ENCODE measurements at regions not wholly inside any gene's neighbourhood (a gene's known extent, or its start where the extent isn't known, plus 50 kb on each side); places are given as distances from the start of the nearest gene placed in this dataset.

DNA sequence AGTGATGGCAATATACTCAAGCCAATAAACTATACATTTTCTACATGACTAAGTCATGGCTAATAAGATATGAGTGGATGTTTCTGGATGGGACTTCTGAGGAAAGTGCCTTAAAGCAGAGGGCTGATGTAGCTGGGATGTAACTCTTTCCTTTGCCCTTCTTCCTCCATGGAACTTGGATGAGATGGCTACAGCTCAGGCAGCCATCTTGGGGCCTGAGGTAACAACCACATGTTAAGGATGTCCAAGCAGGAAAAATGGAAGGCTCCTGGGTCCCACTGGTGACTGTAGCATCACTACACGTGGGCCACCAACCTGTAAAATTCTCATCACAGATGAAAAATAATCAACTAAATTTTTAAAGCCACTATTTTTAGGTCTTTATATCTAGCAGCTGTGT lies 54.4 kb upstream of the GRIP1 start:
- H3K4me1 ChIP-seq = no peaks in the 10 kb centered on the region
- DNase-seq (no peak), ATAC-seq (no peak), FAIRE-seq (no peak)
- no peaks in the 10 kb centered on the region for H3K36me3 ChIP-seq
- intact Hi-C loops (cut with DNase I) = no loop called here
- 59 to 76% methylated on average over 1 of the region's 1 CpG for WGBS, 2 donors
- TF ChIP-seq, protein P1, sequence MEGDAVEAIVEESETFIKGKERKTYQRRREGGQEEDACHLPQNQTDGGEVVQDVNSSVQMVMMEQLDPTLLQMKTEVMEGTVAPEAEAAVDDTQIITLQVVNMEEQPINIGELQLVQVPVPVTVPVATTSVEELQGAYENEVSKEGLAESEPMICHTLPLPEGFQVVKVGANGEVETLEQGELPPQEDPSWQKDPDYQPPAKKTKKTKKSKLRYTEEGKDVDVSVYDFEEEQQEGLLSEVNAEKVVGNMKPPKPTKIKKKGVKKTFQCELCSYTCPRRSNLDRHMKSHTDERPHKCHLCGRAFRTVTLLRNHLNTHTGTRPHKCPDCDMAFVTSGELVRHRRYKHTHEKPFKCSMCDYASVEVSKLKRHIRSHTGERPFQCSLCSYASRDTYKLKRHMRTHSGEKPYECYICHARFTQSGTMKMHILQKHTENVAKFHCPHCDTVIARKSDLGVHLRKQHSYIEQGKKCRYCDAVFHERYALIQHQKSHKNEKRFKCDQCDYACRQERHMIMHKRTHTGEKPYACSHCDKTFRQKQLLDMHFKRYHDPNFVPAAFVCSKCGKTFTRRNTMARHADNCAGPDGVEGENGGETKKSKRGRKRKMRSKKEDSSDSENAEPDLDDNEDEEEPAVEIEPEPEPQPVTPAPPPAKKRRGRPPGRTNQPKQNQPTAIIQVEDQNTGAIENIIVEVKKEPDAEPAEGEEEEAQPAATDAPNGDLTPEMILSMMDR (IDR thresholded peaks at IDR 0.05) = no peak
- H3K4me3 ChIP-seq = no peak overlapping the region
- no peaks in the 10 kb centered on the region for H3K9me3 ChIP-seq
- H3K27ac ChIP-seq = no peak overlapping the region
- H3K27me3 ChIP-seq = no peaks in the 10 kb centered on the region

DNA sequence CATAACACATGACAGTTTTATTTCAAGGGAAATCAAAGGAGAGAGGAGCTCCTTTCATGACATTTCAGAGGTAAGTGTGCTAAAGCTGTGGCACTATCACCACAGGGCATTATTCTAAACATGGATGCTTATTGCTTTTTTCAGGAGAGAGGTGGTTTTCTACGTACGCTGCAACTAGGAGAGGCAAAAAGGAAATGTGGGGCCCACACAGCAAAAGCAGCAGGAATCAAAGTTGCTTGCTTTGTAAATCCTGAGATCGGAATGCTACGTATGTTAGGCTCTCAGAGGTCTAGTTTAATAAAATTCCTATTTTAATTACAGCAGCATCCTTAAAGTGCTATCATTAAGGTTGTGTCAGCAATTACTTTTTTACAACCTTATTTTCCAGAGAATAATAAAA lies 55.0 kb upstream of the GRIP1 start:
- Histone ChIP-seq H3K4me1 (no peaks in the 10 kb centered on the region), H3K4me3 (no peak overlapping the region), H3K36me3 (no peaks in the 10 kb centered on the region), H3K27ac (no peak overlapping the region), H3K27me3 (no peaks in the 10 kb centered on the region), H3K9me3 (no peaks in the 10 kb centered on the region)
- DNase-seq (no peak), FAIRE-seq (no peak), ATAC-seq (no peak)
- WGBS, 2 donors = 94 to 96% methylated on average over 4 of the region's 4 CpGs
- TF ChIP-seq, protein P1 (IDR thresholded peaks at IDR 0.05) = no peak
- intact Hi-C loops (cut with DNase I) = no loop called here

- TF ChIP-seq, protein P1 (IDR thresholded peaks at IDR 0.05) = no peak
- 85 to 88% methylated on average over 4 of the region's 4 CpGs for WGBS, 2 donors
- H3K27ac ChIP-seq = no peak overlapping the region
- H3K4me3 ChIP-seq = no peak overlapping the region
- DNase-seq (no peak), ATAC-seq (no peak), FAIRE-seq (no peak)
- no peaks in the 10 kb centered on the region for H3K9me3 ChIP-seq
- H3K36me3 ChIP-seq = no peaks in the 10 kb centered on the region
- no peaks in the 10 kb centered on the region for H3K4me1 ChIP-seq
- intact Hi-C loops (cut with DNase I) = no loop called here
- H3K27me3 ChIP-seq = no peaks in the 10 kb centered on the region
Observed at GRCh38 chr12:66735275-66735674, 56.4 kb upstream of the GRIP1 start.

GRCh38 chr12:66736931-66737330 lies 58.1 kb upstream of the GRIP1 start:
- Histone ChIP-seq H3K4me1 (no peaks in the 10 kb centered on the region), H3K9me3 (no peaks in the 10 kb centered on the region), H3K27ac (no peak overlapping the region), H3K36me3 (no peaks in the 10 kb centered on the region), H3K4me3 (no peak overlapping the region), H3K27me3 (no peaks in the 10 kb centered on the region)
- ATAC-seq = no peak
- no peak for FAIRE-seq
- intact Hi-C loops (cut with DNase I) = no loop called here
- 68 to 84% methylated on average over 4 of the region's 4 CpGs for WGBS, 2 donors
- no peak for DNase-seq
- TF ChIP-seq, protein P1 (IDR thresholded peaks at IDR 0.05) = no peak

DNA sequence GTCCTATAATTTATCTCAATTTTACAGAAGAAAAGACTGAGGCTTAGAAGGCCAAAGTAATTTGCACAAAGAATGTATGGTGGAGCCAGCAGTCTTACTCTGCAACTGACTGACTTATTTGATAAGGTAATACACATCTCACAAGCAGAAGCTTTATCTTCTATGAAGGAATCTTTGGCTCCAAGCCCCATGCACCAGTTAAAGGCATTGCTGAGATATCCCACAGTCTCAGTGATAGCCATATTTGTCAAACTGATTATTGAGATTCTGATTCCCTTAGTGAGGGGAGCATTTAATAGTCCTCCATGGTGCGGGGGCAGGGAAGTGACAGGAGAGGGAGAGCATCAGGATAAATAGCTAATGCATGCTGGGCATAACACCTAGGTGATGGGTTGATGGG lies 60.4 kb upstream of the GRIP1 start:
- TF ChIP-seq, protein P1 (IDR thresholded peaks at IDR 0.05) = no peak
- no peak for ATAC-seq
- Histone ChIP-seq H3K27ac (no peak overlapping the region), H3K36me3 (no peaks in the 10 kb centered on the region), H3K27me3 (no peaks in the 10 kb centered on the region), H3K4me1 (no peaks in the 10 kb centered on the region), H3K4me3 (no peak overlapping the region), H3K9me3 (no peaks in the 10 kb centered on the region)
- no peak for DNase-seq
- intact Hi-C loops (cut with DNase I) = no loop called here
- WGBS, 2 donors = 94 to 95% methylated on average over 1 of the region's 1 CpG
- FAIRE-seq = no peak
